CD4-positive, alpha-beta T cell treated with Interleukin-17A for 1 hour (primary cell): ENCODE measurements at regions not wholly inside any gene's neighbourhood (a gene's known extent, or its start where the extent isn't known, plus 50 kb on each side); places are given as distances from the start of the nearest gene placed in this dataset.
"Not testable (repeated sequence)": the region's sequence is repeated elsewhere in the genome, so short reads cannot be mapped to it uniquely, and the experiment has no call there.

Experiments used
- DNase-seq: peaks from one replicate; pipeline ENCODE4 v3.0.0-alpha.2; 2020

- no peak for DNase-seq
Observed at GRCh38 chr18:59799383-59800015, 100.3 kb upstream of the PMAIP1 start.

- no peak for DNase-seq
Observed at GRCh38 chr18:59795882-59796281, 98.7 kb upstream of the CCBE1 start.

- DNase-seq, result no peak
Observed at GRCh38 chr18:59792353-59792752, 95.1 kb upstream of the CCBE1 start.

GRCh38 chr18:59790346-59790936 lies 93.2 kb upstream of the CCBE1 start:
- not testable (repeated sequence) for DNase-seq

GRCh38 chr18:59788791-59789106 lies 91.5 kb upstream of the CCBE1 start:
- no peak for DNase-seq

- no peak for DNase-seq
Observed at GRCh38 chr18:59787998-59788790, 91.0 kb upstream of the CCBE1 start.

GRCh38 chr18:59784694-59785093 lies 87.5 kb upstream of the CCBE1 start:
- no peak for DNase-seq

- peak; percentile 13 for DNase-seq
Observed at GRCh38 chr18:59783138-59783537, 85.9 kb upstream of the CCBE1 start.

- no peak for DNase-seq
Observed at GRCh38 chr18:59779979-59780378, 82.8 kb upstream of the CCBE1 start.

- no peak for DNase-seq
Observed at GRCh38 chr18:59778434-59778833, 81.2 kb upstream of the CCBE1 start.

GRCh38 chr18:59777636-59778035 lies 80.4 kb upstream of the CCBE1 start:
- DNase-seq, result no peak

- no peak for DNase-seq
Observed at GRCh38 chr18:59769129-59769865, 72.1 kb upstream of the CCBE1 start.

GRCh38 chr18:59768409-59768808 lies 71.2 kb upstream of the CCBE1 start:
- DNase-seq, result no peak

GRCh38 chr18:59767732-59768131 lies 70.5 kb upstream of the CCBE1 start:
- no peak for DNase-seq

- DNase-seq, result no peak
Observed at GRCh38 chr18:59765343-59765742, 68.1 kb upstream of the CCBE1 start.

GRCh38 chr18:59764281-59764680 lies 67.1 kb upstream of the CCBE1 start:
- DNase-seq, result no peak

GRCh38 chr18:59763541-59764136 lies 66.4 kb upstream of the CCBE1 start:
- DNase-seq, result no peak

- no peak for DNase-seq
Observed at GRCh38 chr18:59760619-59761600, 63.7 kb upstream of the CCBE1 start.

- no peak for DNase-seq
Observed at GRCh38 chr18:59760212-59760611, 63.0 kb upstream of the CCBE1 start.

- DNase-seq, result no peak
Observed at GRCh38 chr18:59758837-59759236, 61.6 kb upstream of the CCBE1 start.

GRCh38 chr18:59758106-59758505 lies 60.9 kb upstream of the CCBE1 start:
- DNase-seq, result no peak

GRCh38 chr18:59752666-59753065 lies 55.4 kb upstream of the CCBE1 start:
- DNase-seq, result no peak
